ENCODE measurements at regions not wholly inside any gene's neighbourhood (a gene's known extent, or its start where the extent isn't known, plus 50 kb on each side); places are given as distances from the start of the nearest gene placed in this dataset.

DNA sequence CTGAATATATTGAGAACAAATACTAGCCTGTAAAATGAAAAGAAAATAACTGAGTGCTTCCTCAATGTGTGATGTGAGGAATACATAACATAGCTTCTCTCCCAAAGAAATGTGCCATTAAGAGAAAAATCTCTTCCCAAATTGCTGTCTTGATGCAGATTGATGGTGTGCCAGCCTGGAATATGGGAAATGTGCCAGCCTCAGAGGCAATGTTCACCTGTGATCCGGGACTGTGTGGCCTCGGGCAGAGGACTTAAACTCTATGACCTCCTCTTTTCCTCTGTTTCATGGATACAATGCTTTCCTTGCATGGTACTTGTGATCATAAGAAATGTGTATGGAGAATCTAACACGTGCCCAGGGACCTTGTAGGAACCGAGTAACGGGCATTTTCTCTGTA, 370.9 kb downstream of the DIRAS2 start:
- 66 to 88% methylated on average over 5 of the region's 5 CpGs for WGBS, 2 donors
- Histone ChIP-seq H3K27me3 (no peaks in the 10 kb centered on the region), H3K9me3 (no peaks in the 10 kb centered on the region), H3K27ac (no peak overlapping the region), H3K4me3 (no peak overlapping the region), H3K36me3 (ENCODE audit: low read depth, missing control alignments) (no peaks in the 10 kb centered on the region), H3K4me1 (no peaks in the 10 kb centered on the region)
- no peak for DNase-seq
- intact Hi-C loops (cut with DNase I; ENCODE audit: low total_unique reads), result no loop called here
- TF ChIP-seq, protein P1, sequence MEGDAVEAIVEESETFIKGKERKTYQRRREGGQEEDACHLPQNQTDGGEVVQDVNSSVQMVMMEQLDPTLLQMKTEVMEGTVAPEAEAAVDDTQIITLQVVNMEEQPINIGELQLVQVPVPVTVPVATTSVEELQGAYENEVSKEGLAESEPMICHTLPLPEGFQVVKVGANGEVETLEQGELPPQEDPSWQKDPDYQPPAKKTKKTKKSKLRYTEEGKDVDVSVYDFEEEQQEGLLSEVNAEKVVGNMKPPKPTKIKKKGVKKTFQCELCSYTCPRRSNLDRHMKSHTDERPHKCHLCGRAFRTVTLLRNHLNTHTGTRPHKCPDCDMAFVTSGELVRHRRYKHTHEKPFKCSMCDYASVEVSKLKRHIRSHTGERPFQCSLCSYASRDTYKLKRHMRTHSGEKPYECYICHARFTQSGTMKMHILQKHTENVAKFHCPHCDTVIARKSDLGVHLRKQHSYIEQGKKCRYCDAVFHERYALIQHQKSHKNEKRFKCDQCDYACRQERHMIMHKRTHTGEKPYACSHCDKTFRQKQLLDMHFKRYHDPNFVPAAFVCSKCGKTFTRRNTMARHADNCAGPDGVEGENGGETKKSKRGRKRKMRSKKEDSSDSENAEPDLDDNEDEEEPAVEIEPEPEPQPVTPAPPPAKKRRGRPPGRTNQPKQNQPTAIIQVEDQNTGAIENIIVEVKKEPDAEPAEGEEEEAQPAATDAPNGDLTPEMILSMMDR (IDR thresholded peaks at IDR 0.05), result no peak
- TF ChIP-seq POLR2A (IDR thresholded peaks at IDR 0.05), result no peak

DNA sequence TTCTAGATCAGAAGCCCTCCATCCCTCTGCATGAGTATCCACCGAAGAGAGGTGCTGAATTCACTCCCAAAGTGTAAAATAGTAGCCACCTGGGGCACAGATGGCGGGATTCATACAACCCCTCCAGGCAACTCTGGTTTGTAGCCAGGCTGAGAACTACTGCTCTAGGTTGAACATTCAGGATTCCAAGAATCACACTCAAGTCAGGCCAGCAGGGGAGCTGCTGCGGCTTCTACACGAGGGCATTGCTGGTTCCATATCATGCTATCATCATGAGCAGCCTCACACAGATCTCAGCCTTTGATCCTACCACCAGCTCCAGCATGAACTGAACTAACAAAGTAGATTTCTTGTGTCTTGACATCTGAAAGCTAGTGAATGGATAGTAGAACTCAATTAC, 367.9 kb downstream of the DIRAS2 start:
- Histone ChIP-seq H3K27me3 (no peaks in the 10 kb centered on the region), H3K4me1 (no peaks in the 10 kb centered on the region), H3K9me3 (no peaks in the 10 kb centered on the region), H3K4me3 (no peak overlapping the region), H3K27ac (no peak overlapping the region), H3K36me3 (ENCODE audit: low read depth, missing control alignments) (no peaks in the 10 kb centered on the region)
- WGBS, 2 donors, result 82% methylated on average over 4 of the region's 4 CpGs
- DNase-seq, result no peak
- intact Hi-C loops (cut with DNase I; ENCODE audit: low total_unique reads), result no loop called here
- TF ChIP-seq, protein P1 (IDR thresholded peaks at IDR 0.05), result no peak
- no peak for TF ChIP-seq POLR2A (IDR thresholded peaks at IDR 0.05)

GRCh38 chr9:90285946-90286345, 356.7 kb downstream of the DIRAS2 start:
- TF ChIP-seq, protein P1 (IDR thresholded peaks at IDR 0.05), result no peak
- TF ChIP-seq POLR2A (IDR thresholded peaks at IDR 0.05), result no peak
- Histone ChIP-seq H3K4me1 (no peaks in the 10 kb centered on the region), H3K4me3 (no peak overlapping the region), H3K27ac (no peak overlapping the region), H3K36me3 (ENCODE audit: low read depth, missing control alignments) (no peaks in the 10 kb centered on the region), H3K9me3 (no peaks in the 10 kb centered on the region), H3K27me3 (no peaks in the 10 kb centered on the region)
- no peak for DNase-seq
- intact Hi-C loops (cut with DNase I; ENCODE audit: low total_unique reads), result no loop called here
- 83 to 88% methylated on average over 2 of the region's 2 CpGs for WGBS, 2 donors

DNA sequence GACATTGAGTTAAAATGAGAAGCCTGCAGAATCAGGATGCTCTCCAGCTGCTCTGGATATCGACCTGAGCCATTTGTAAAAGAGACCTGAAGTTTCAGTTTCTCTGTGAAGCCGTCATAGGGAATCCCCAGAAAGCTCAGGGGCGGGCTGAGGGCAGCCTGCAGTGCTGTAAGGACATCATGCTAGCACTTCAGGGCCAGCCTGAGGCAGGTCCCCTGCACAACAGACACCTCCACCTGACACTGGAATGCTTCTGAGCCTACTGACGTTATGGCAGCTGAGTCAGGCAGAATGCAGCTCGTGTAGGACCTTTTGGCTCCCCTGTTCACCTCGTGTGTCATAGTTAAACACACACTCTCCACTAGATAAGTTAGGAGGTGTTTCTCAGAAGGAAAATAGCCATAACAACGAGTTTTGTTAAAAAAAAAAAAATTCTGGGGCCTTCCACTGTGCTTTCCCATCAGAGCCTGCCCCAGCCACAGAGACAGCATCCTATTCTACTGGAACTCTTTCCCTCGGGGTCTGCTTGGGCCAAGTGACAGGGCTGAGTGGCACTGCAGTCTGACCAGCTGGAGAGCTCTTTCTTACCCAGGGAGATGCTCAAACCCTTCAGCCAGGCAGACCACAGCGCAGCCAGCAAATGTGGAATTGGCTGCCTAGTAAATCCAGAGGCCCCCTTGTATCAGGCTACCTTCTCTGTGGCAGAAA, 354.9 kb downstream of the DIRAS2 start:
- no peaks in the 10 kb centered on the region for H3K4me1 ChIP-seq
- intact Hi-C loops (cut with DNase I; ENCODE audit: low total_unique reads), result no loop called here
- no peak for DNase-seq

More for the DNA sequence above, 354.9 kb downstream of the DIRAS2 start:
- no peaks in the 10 kb centered on the region for H3K27me3 ChIP-seq
- H3K27ac ChIP-seq, result no peak overlapping the region
- WGBS, 2 donors, result 70 to 71% methylated on average over 9 of the region's 9 CpGs
- no peak for TF ChIP-seq POLR2A (IDR thresholded peaks at IDR 0.05)
- TF ChIP-seq, protein P1 (IDR thresholded peaks at IDR 0.05), result no peak
- no peaks in the 10 kb centered on the region for H3K36me3 ChIP-seq (ENCODE audit: low read depth, missing control alignments)
- H3K9me3 ChIP-seq, result no peaks in the 10 kb centered on the region
- H3K4me3 ChIP-seq, result no peak overlapping the region

Measured in testis (tissue), 2 donors.